GM23248 (cell line): ENCODE measurements at regions not wholly inside any gene's neighbourhood (a gene's known extent, or its start where the extent isn't known, plus 50 kb on each side); places are given as distances from the start of the nearest gene placed in this dataset.

Source experiments
- EZH2 ChIP-seq: fragments of 200-600 bp; sonication (generic); IDR thresholded peaks from 2 replicates; pipeline ENCODE4 v1.6.1; 2018; ENCODE audit warnings: antibody characterized with exemption, mild to moderate bottlenecking; ENCODE audit not compliant: insufficient read depth, poor library complexity, severe bottlenecking
- EZH2phosphoT487 ChIP-seq: fragments of 200-600 bp; sonication (generic); IDR thresholded peaks from 2 replicates; pipeline ENCODE4 v1.6.1; 2018; ENCODE audit warnings: antibody characterized with exemption, moderate library complexity, mild to moderate bottlenecking, low read depth; ENCODE audit not compliant: insufficient read depth

DNA sequence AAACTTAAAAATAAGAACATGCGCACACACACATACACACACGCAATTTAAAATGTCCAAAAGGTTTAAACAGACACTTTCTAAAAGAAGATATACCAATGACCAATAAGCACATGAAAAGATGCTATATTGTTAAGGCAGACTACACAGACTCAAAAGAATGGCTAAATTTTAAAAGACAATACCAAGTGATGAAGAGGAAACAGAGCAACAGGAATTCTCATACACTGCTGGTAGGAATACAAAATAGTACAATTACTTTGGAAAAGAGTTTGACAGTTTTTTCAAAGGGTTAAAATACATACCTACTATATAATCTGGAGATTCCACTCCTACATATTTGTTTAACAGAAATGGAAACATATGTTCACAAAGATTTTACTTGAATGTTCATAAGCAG is 239.6 kb upstream of the SAMSN1 start:
- TF ChIP-seq EZH2phosphoT487, result no peak
- no peak for TF ChIP-seq EZH2
